C4-2B (cell line): ENCODE measurements at regions not wholly inside any gene's neighbourhood (a gene's known extent, or its start where the extent isn't known, plus 50 kb on each side); places are given as distances from the start of the nearest gene placed in this dataset.

ENCODE experiments used
- H3K27ac ChIP-seq: fragments of 450-650 bp; 2 replicates; pipeline ENCODE4 v1.5.1; 2017
- ZFX ChIP-seq: fragments of 450-650 bp; IDR thresholded peaks from 2 replicates; pipeline ENCODE4 v1.6.1; 2017
- TF ChIP-seq, protein P1 (sequence below): fragments of 450-650 bp; conservative IDR thresholded peaks from 2 replicates; pipeline ENCODE4 v1.5.1; 2017; ENCODE audit warnings: mild to moderate bottlenecking

DNA sequence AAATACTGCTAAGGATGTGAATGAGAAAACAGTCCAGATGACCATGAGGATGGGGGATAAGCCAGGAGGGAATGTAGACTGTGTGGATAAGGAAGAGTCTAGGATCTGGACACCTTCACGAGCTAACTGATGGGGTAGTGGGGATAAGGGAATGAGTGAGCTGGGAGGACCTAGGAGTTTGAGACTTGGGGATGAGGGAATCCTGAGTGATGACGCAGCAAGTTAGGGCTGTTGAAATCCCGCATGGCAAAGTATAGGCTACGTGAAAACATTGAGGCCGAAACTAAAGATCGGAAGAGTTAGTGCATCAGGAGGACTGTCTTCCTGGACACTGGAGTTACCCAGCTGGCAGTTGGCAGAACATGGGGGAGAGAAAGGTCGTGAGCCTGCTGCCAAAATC lies 129.2 kb upstream of the EEA1 start:
- TF ChIP-seq ZFX = no peak
- TF ChIP-seq, protein P1, sequence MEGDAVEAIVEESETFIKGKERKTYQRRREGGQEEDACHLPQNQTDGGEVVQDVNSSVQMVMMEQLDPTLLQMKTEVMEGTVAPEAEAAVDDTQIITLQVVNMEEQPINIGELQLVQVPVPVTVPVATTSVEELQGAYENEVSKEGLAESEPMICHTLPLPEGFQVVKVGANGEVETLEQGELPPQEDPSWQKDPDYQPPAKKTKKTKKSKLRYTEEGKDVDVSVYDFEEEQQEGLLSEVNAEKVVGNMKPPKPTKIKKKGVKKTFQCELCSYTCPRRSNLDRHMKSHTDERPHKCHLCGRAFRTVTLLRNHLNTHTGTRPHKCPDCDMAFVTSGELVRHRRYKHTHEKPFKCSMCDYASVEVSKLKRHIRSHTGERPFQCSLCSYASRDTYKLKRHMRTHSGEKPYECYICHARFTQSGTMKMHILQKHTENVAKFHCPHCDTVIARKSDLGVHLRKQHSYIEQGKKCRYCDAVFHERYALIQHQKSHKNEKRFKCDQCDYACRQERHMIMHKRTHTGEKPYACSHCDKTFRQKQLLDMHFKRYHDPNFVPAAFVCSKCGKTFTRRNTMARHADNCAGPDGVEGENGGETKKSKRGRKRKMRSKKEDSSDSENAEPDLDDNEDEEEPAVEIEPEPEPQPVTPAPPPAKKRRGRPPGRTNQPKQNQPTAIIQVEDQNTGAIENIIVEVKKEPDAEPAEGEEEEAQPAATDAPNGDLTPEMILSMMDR = no peak
- H3K27ac ChIP-seq = no peak overlapping the region

DNA sequence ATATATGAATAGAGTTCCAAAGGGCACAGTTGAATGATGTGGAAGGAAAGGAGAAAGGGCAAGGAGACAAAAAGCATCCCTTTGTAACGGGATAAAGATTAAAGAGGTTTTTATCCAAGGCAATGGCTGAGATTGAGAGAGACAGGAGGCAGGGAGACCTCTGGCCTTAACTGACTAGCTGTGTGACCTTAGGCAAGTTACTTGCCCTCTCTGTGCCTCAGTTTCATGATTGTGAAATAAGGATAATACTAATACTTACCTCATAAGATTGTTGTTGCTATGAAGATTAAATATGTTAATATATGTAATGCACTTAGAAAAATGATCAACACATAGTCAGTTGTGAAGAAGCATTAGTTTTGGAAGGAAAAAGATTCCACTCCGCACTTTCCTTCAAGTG lies 130.2 kb upstream of the EEA1 start:
- TF ChIP-seq ZFX = no peak
- TF ChIP-seq, protein P1 = no peak
- no peak overlapping the region for H3K27ac ChIP-seq

DNA sequence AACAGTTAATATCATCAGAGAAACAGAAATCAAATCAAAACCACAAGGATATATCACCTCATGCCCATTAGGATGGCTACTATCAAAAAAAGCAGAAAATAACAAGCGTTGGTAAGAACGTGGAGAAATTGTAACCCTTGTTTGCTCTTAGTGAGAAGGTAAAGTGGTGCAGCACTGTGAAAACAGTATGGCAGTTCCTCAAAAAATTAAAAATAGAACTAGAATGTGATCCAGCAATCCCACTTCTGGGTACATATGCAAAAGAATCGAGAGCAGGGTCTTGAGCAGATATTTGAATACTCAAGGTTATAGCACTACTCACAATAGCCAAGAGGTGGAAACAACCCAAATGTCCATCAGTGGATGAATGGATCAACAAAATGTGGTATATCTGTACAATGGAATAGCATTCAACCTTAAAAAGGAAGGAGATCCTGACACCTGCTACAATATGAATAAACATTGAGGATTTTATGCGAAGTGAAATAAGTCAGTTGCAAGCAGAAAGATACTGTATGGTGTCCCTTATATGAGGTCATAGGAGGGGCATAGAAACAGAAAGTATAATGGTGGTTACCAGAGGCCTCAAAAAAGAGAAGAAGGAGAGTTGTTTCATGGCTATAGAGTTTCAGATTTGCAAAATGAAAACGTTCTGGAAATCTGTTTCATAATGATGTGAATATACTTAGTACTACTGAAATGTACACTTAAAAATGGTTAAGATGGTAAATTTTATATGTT lies 131.0 kb upstream of the EEA1 start:
- no peak for TF ChIP-seq ZFX
- TF ChIP-seq, protein P1 = no peak

DNA sequence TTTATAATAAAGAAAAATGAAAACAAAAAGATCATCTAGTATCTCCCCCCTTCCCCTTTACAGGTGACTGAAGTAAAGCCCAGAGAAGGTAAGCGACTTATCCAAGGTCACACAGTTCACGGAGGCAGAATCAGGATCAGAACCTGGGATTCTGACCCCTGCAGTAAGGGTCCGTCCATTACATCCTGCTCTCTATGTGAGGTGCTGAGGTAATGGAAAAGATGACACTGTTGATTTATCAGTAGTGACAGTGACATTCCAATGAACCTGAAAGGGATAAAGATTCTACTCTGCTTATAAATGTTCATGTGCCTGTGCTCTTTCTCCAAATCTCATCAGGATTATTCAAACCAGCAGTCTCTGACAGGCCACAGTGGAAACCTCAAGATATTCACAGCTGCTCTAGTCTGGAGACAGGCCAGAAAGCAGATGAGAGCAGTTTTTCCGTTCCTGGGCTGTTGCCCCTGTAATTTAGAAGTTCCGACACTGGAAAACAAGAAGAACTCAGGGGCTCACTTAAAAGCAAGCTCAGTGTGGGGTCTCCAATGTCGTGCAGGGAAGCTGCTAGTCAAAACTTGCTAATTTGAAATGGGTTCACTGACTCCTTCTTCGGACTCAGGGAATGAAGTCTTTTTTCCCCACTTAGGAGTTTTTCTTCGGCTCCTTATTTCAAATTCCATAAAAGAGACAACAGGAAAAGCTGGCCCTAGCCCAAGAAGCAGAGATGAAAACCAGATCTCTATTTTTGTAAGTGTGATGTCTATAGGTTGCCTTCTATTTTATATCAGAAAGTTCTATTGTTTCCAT lies 131.8 kb upstream of the EEA1 start:
- TF ChIP-seq ZFX = no peak
- TF ChIP-seq, protein P1 = no peak
- no peak overlapping the region for H3K27ac ChIP-seq

More for the DNA sequence above, 131.0 kb upstream of the EEA1 start:
- H3K27ac ChIP-seq = no peak overlapping the region

DNA sequence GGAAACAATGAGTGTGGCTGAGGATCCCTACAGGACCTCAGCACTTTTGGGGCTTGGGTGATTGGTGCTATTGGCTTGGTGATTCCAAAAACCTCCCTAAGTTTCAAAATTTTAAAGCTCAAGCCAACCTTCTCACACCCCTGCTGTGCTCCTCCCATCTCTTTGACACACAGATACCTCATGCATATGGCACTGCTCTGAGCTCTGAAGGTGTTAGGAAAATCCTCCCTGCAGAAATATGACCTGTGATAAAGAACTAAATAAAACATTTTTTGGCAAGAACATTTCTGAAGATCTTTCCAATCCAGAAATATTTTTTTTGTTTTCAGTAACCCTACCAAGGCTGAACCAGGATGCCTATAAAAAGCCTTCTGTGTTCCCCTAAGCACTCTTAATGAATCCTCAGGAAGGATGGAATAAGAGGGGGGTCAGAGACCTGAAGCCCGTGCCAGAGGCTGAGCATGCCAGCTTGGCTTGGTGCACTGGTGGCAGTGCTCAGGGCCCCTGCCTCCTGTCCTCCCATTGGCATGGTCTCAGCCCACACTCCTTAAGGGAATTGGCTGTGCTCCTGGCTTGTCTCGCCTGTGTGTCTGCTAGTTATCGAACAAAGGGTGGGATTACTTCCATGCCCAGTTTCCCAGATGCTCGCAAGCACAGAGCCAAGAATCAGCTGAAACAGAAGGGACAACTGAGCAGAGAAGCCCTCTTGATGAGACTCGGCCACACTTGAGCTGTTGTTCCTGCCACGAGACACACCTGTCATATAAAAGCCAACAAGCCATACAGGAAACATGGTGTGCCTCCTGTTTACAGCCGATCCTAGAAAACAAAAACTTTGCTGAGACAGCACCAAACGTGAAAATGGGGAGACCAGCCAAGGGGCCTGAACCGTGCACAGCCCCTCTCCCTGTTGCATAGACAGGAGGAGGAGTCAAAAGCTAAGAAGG lies 132.7 kb upstream of the EEA1 start:
- TF ChIP-seq, protein P1 = no peak
- TF ChIP-seq ZFX = no peak
- H3K27ac ChIP-seq = no peak overlapping the region

DNA sequence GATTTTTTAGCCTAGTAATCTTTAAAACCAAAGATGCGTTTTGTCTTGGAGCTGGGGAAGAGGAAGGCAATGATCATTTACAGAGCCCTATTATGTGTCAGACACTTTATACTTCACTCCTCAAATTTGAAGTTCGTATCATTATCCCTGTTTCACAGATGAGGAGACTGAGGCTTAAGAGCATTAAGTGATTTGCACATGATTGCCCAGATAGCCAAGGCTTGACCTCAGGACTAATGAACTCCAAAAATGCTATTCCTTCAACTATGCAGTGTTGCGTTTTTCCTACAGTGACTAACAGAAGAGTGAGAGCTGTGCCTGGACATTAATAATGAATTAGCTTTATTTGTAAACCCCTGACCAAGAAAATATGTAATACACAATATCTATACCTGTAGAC lies 136.8 kb upstream of the EEA1 start:
- TF ChIP-seq, protein P1 = no peak
- no peak for TF ChIP-seq ZFX
- no peak overlapping the region for H3K27ac ChIP-seq
